ENCODE measurements at regions not wholly inside any gene's neighbourhood (a gene's known extent, or its start where the extent isn't known, plus 50 kb on each side); places are given as distances from the start of the nearest gene placed in this dataset.

- no peak for TF ChIP-seq CTCF (IDR thresholded peaks at IDR 0.05)
- TF ChIP-seq EZH2phosphoT487 (IDR thresholded peaks at IDR 0.05): no peak
These were observed 1183.6 kb downstream of the NSUN3 start for GRCh38 chr3:95246413-95246812.

All from neural progenitor cell (in vitro differentiated cells).